ENCODE measurements at regions not wholly inside any gene's neighbourhood (a gene's known extent, or its start where the extent isn't known, plus 50 kb on each side); places are given as distances from the start of the nearest gene placed in this dataset.

GRCh38 chr2:81542119-81542518, 1237.6 kb upstream of the LRRTM1 start:
- Histone ChIP-seq H3K4me3 (ENCODE audit: low read depth in 1 of 2, low read length in 2 of 2) (no peak overlapping the region), H3K27ac (ENCODE audit: low read depth in 2 of 2, low read length in 1 of 2) (no peak overlapping the region), H3K4me1 (ENCODE audit: control insufficient read depth in 2 of 2, insufficient read depth in 2 of 2, low read length in 1 of 2) (no peaks in the 10 kb centered on the region), H3K9me3 (ENCODE audit: control insufficient read depth in 2 of 2, insufficient read depth in 1 of 2, low read depth in 1 of 2, low read length in 1 of 2) (no peaks in the 10 kb centered on the region), H3K36me3 (ENCODE audit: control insufficient read depth in 2 of 2, insufficient read depth in 2 of 2, low read length in 1 of 2) (no peaks in the 10 kb centered on the region), H3K27me3 (ENCODE audit: control insufficient read depth in 1 of 2, insufficient read depth in 2 of 2, low read length in 2 of 2) (no peaks in the 10 kb centered on the region)
- 63 to 65% methylated on average over 1 of the region's 1 CpG for WGBS, 2 donors

GRCh38 chr2:81529944-81530343, 1225.4 kb upstream of the LRRTM1 start:
- no peaks in the 10 kb centered on the region for H3K27me3 ChIP-seq (ENCODE audit: control insufficient read depth in 1 of 2, insufficient read depth in 2 of 2, low read length in 2 of 2)
- WGBS, 2 donors: 43 to 47% methylated on average over 6 of the region's 6 CpGs
- no peaks in the 10 kb centered on the region for H3K36me3 ChIP-seq (ENCODE audit: control insufficient read depth in 2 of 2, insufficient read depth in 2 of 2, low read length in 1 of 2)
- H3K4me1 ChIP-seq (ENCODE audit: control insufficient read depth in 2 of 2, insufficient read depth in 2 of 2, low read length in 1 of 2): no peaks in the 10 kb centered on the region
- H3K27ac ChIP-seq (ENCODE audit: low read depth in 2 of 2, low read length in 1 of 2): no peak overlapping the region
- no peaks in the 10 kb centered on the region for H3K9me3 ChIP-seq (ENCODE audit: control insufficient read depth in 2 of 2, insufficient read depth in 1 of 2, low read depth in 1 of 2, low read length in 1 of 2)
- no peak overlapping the region for H3K4me3 ChIP-seq (ENCODE audit: low read depth in 1 of 2, low read length in 2 of 2)

- Histone ChIP-seq H3K27ac (ENCODE audit: low read depth in 2 of 2, low read length in 1 of 2) (no peak overlapping the region), H3K27me3 (ENCODE audit: control insufficient read depth in 1 of 2, insufficient read depth in 2 of 2, low read length in 2 of 2) (no peaks in the 10 kb centered on the region), H3K36me3 (ENCODE audit: control insufficient read depth in 2 of 2, insufficient read depth in 2 of 2, low read length in 1 of 2) (no peaks in the 10 kb centered on the region), H3K4me1 (ENCODE audit: control insufficient read depth in 2 of 2, insufficient read depth in 2 of 2, low read length in 1 of 2) (no peaks in the 10 kb centered on the region), H3K9me3 (ENCODE audit: control insufficient read depth in 2 of 2, insufficient read depth in 1 of 2, low read depth in 1 of 2, low read length in 1 of 2) (no peaks in the 10 kb centered on the region), H3K4me3 (ENCODE audit: low read depth in 1 of 2, low read length in 2 of 2) (no peak overlapping the region)
- 81 to 83% methylated on average over 3 of the region's 3 CpGs for WGBS, 2 donors
Observed at GRCh38 chr2:81528852-81529480, 1224.4 kb upstream of the LRRTM1 start.

GRCh38 chr2:81523344-81523743, 1218.8 kb upstream of the LRRTM1 start:
- no peaks in the 10 kb centered on the region for H3K27me3 ChIP-seq (ENCODE audit: control insufficient read depth in 1 of 2, insufficient read depth in 2 of 2, low read length in 2 of 2)
- no peaks in the 10 kb centered on the region for H3K36me3 ChIP-seq (ENCODE audit: control insufficient read depth in 2 of 2, insufficient read depth in 2 of 2, low read length in 1 of 2)
- H3K4me1 ChIP-seq (ENCODE audit: control insufficient read depth in 2 of 2, insufficient read depth in 2 of 2, low read length in 1 of 2): no peaks in the 10 kb centered on the region
- no peaks in the 10 kb centered on the region for H3K9me3 ChIP-seq (ENCODE audit: control insufficient read depth in 2 of 2, insufficient read depth in 1 of 2, low read depth in 1 of 2, low read length in 1 of 2)
- H3K4me3 ChIP-seq (ENCODE audit: low read depth in 1 of 2, low read length in 2 of 2): no peak overlapping the region
- H3K27ac ChIP-seq (ENCODE audit: low read depth in 2 of 2, low read length in 1 of 2): no peak overlapping the region
- 66 to 76% methylated on average over 2 of the region's 2 CpGs for WGBS, 2 donors

GRCh38 chr2:81513328-81513727, 1208.8 kb upstream of the LRRTM1 start:
- no peak overlapping the region for H3K4me3 ChIP-seq (ENCODE audit: low read depth in 1 of 2, low read length in 2 of 2)
- peaks cover 0 to 2% of the 10 kb centered on the region in 2 donors for H3K9me3 ChIP-seq (ENCODE audit: control insufficient read depth in 2 of 2, insufficient read depth in 1 of 2, low read depth in 1 of 2, low read length in 1 of 2)
- no peaks in the 10 kb centered on the region for H3K4me1 ChIP-seq (ENCODE audit: control insufficient read depth in 2 of 2, insufficient read depth in 2 of 2, low read length in 1 of 2)
- no peaks in the 10 kb centered on the region for H3K27me3 ChIP-seq (ENCODE audit: control insufficient read depth in 1 of 2, insufficient read depth in 2 of 2, low read length in 2 of 2)
- 75 to 81% methylated on average over 2 of the region's 2 CpGs for WGBS, 2 donors
- no peaks in the 10 kb centered on the region for H3K36me3 ChIP-seq (ENCODE audit: control insufficient read depth in 2 of 2, insufficient read depth in 2 of 2, low read length in 1 of 2)
- H3K27ac ChIP-seq (ENCODE audit: low read depth in 2 of 2, low read length in 1 of 2): no peak overlapping the region

- H3K9me3 ChIP-seq (ENCODE audit: control insufficient read depth in 2 of 2, insufficient read depth in 1 of 2, low read depth in 1 of 2, low read length in 1 of 2): no peaks in the 10 kb centered on the region
- H3K27ac ChIP-seq (ENCODE audit: low read depth in 2 of 2, low read length in 1 of 2): no peak overlapping the region
- 45 to 69% methylated on average over 2 of the region's 2 CpGs for WGBS, 2 donors
- H3K4me3 ChIP-seq (ENCODE audit: low read depth in 1 of 2, low read length in 2 of 2): no peak overlapping the region
- H3K4me1 ChIP-seq (ENCODE audit: control insufficient read depth in 2 of 2, insufficient read depth in 2 of 2, low read length in 1 of 2): no peaks in the 10 kb centered on the region
- H3K27me3 ChIP-seq (ENCODE audit: control insufficient read depth in 1 of 2, insufficient read depth in 2 of 2, low read length in 2 of 2): no peaks in the 10 kb centered on the region
- H3K36me3 ChIP-seq (ENCODE audit: control insufficient read depth in 2 of 2, insufficient read depth in 2 of 2, low read length in 1 of 2): no peaks in the 10 kb centered on the region
Observed at GRCh38 chr2:81505586-81505985, 1201.0 kb upstream of the LRRTM1 start.

- Histone ChIP-seq H3K4me1 (ENCODE audit: control insufficient read depth in 2 of 2, insufficient read depth in 2 of 2, low read length in 1 of 2) (no peaks in the 10 kb centered on the region), H3K4me3 (ENCODE audit: low read depth in 1 of 2, low read length in 2 of 2) (no peak overlapping the region), H3K9me3 (ENCODE audit: control insufficient read depth in 2 of 2, insufficient read depth in 1 of 2, low read depth in 1 of 2, low read length in 1 of 2) (no peaks in the 10 kb centered on the region), H3K36me3 (ENCODE audit: control insufficient read depth in 2 of 2, insufficient read depth in 2 of 2, low read length in 1 of 2) (no peaks in the 10 kb centered on the region), H3K27me3 (ENCODE audit: control insufficient read depth in 1 of 2, insufficient read depth in 2 of 2, low read length in 2 of 2) (no peaks in the 10 kb centered on the region), H3K27ac (ENCODE audit: low read depth in 2 of 2, low read length in 1 of 2) (no peak overlapping the region)
- 42 to 51% methylated on average over 2 of the region's 2 CpGs for WGBS, 2 donors
Observed at GRCh38 chr2:81495556-81495955, 1191.0 kb upstream of the LRRTM1 start.

- no peaks in the 10 kb centered on the region for H3K4me1 ChIP-seq (ENCODE audit: control insufficient read depth in 2 of 2, insufficient read depth in 2 of 2, low read length in 1 of 2)
- no peak overlapping the region for H3K27ac ChIP-seq (ENCODE audit: low read depth in 2 of 2, low read length in 1 of 2)
- WGBS, 2 donors: 78 to 80% methylated on average over 4 of the region's 4 CpGs
- no peaks in the 10 kb centered on the region for H3K27me3 ChIP-seq (ENCODE audit: control insufficient read depth in 1 of 2, insufficient read depth in 2 of 2, low read length in 2 of 2)
- H3K9me3 ChIP-seq (ENCODE audit: control insufficient read depth in 2 of 2, insufficient read depth in 1 of 2, low read depth in 1 of 2, low read length in 1 of 2): peaks cover 5 to 7% of the 10 kb centered on the region in 2 donors
- H3K36me3 ChIP-seq (ENCODE audit: control insufficient read depth in 2 of 2, insufficient read depth in 2 of 2, low read length in 1 of 2): no peaks in the 10 kb centered on the region
- H3K4me3 ChIP-seq (ENCODE audit: low read depth in 1 of 2, low read length in 2 of 2): no peak overlapping the region
Observed at GRCh38 chr2:81483254-81483653, 1178.7 kb upstream of the LRRTM1 start.

- peaks cover 5 to 7% of the 10 kb centered on the region in 2 donors for H3K9me3 ChIP-seq (ENCODE audit: control insufficient read depth in 2 of 2, insufficient read depth in 1 of 2, low read depth in 1 of 2, low read length in 1 of 2)
- H3K4me3 ChIP-seq (ENCODE audit: low read depth in 1 of 2, low read length in 2 of 2): no peak overlapping the region
- H3K27me3 ChIP-seq (ENCODE audit: control insufficient read depth in 1 of 2, insufficient read depth in 2 of 2, low read length in 2 of 2): no peaks in the 10 kb centered on the region
- no peaks in the 10 kb centered on the region for H3K4me1 ChIP-seq (ENCODE audit: control insufficient read depth in 2 of 2, insufficient read depth in 2 of 2, low read length in 1 of 2)
- H3K36me3 ChIP-seq (ENCODE audit: control insufficient read depth in 2 of 2, insufficient read depth in 2 of 2, low read length in 1 of 2): no peaks in the 10 kb centered on the region
- no peak overlapping the region for H3K27ac ChIP-seq (ENCODE audit: low read depth in 2 of 2, low read length in 1 of 2)
- 78 to 87% methylated on average over 5 of the region's 5 CpGs for WGBS, 2 donors
Observed at GRCh38 chr2:81481994-81482368, 1177.4 kb upstream of the LRRTM1 start.

GRCh38 chr2:81481242-81481993, 1176.9 kb upstream of the LRRTM1 start:
- H3K9me3 ChIP-seq (ENCODE audit: control insufficient read depth in 2 of 2, insufficient read depth in 1 of 2, low read depth in 1 of 2, low read length in 1 of 2): peaks cover 5 to 7% of the 10 kb centered on the region in 2 donors
- no peaks in the 10 kb centered on the region for H3K36me3 ChIP-seq (ENCODE audit: control insufficient read depth in 2 of 2, insufficient read depth in 2 of 2, low read length in 1 of 2)
- H3K27ac ChIP-seq (ENCODE audit: low read depth in 2 of 2, low read length in 1 of 2): no peak overlapping the region
- 92 to 93% methylated on average over 39 of the region's 39 CpGs for WGBS, 2 donors
- H3K4me1 ChIP-seq (ENCODE audit: control insufficient read depth in 2 of 2, insufficient read depth in 2 of 2, low read length in 1 of 2): no peaks in the 10 kb centered on the region
- no peak overlapping the region for H3K4me3 ChIP-seq (ENCODE audit: low read depth in 1 of 2, low read length in 2 of 2)
- no peaks in the 10 kb centered on the region for H3K27me3 ChIP-seq (ENCODE audit: control insufficient read depth in 1 of 2, insufficient read depth in 2 of 2, low read length in 2 of 2)

All from esophagus (tissue), 2 donors.